DND-41 (cell line): ENCODE measurements at regions not wholly inside any gene's neighbourhood (a gene's known extent, or its start where the extent isn't known, plus 50 kb on each side); places are given as distances from the start of the nearest gene placed in this dataset.

ENCODE experiments used
- ATAC-seq: fragments of 200-7000 bp; cut with Tn5 transposase; 3 replicates; pipeline ENCODE4 v1.9.1; 2021; ENCODE audit warnings: low read depth; ENCODE audit not compliant: insufficient read depth
- DNase-seq: peaks from one replicate; pipeline ENCODE4 v3.0.0-alpha.2; 2020
- H2AFZ ChIP-seq: 2 replicates; pipeline ENCODE4 v1.6.0; 2012; ENCODE audit warnings: low read depth, low read length
- H3K27ac ChIP-seq: 2 replicates; pipeline ENCODE4 v1.5.1; 2012; ENCODE audit warnings: low read length, inconsistent platforms
- H3K27me3 ChIP-seq: fragments of 200-600 bp; sonication (generic); 2 replicates; pipeline ENCODE4 v1.6.0; 2012; ENCODE audit warnings: low read length, mild to moderate bottlenecking, inconsistent platforms; ENCODE audit not compliant: insufficient read depth, poor library complexity
- H3K36me3 ChIP-seq: 2 replicates; pipeline ENCODE4 v1.5.1; 2012; ENCODE audit warnings: low read length, inconsistent platforms; ENCODE audit not compliant: insufficient read depth
- H3K4me1 ChIP-seq: 2 replicates; pipeline ENCODE4 v1.5.1; 2012; ENCODE audit warnings: mild to moderate bottlenecking, low read length; ENCODE audit not compliant: insufficient read depth
- H3K4me2 ChIP-seq: 2 replicates; pipeline ENCODE4 v1.6.0; 2012; ENCODE audit warnings: mild to moderate bottlenecking, moderate library complexity, low read length, inconsistent platforms; ENCODE audit not compliant: insufficient read depth
- H3K4me3 ChIP-seq, 2 experiments: fragments of 200-600 bp in 1 of 2; shearing (Covaris generic) in 1 of 2; 2 replicates each; pipeline ENCODE4 v1.5.1; 2012 to 2016; ENCODE audit warnings: inconsistent platforms in 2 of 2, low read length in 2 of 2, mild to moderate bottlenecking in 2 of 2, low read depth in 1 of 2, moderate library complexity in 1 of 2
- H3K79me2 ChIP-seq: 2 replicates; pipeline ENCODE4 v1.6.0; 2012; ENCODE audit warnings: low read length, inconsistent platforms; ENCODE audit not compliant: insufficient read depth
- H3K9ac ChIP-seq: 2 replicates; pipeline ENCODE4 v1.6.0; 2012; ENCODE audit warnings: low read depth, mild to moderate bottlenecking, inconsistent platforms, low read length, moderate library complexity
- H3K9me3 ChIP-seq: 2 replicates; pipeline ENCODE4 v1.5.1; 2012; ENCODE audit warnings: low read length, moderate library complexity, mild to moderate bottlenecking, inconsistent platforms; ENCODE audit not compliant: insufficient read depth, severe bottlenecking
- H4K20me1 ChIP-seq: 2 replicates; pipeline ENCODE4 v1.6.0; 2012; ENCODE audit warnings: low read length; ENCODE audit not compliant: insufficient read depth
- EZH2 ChIP-seq: IDR thresholded peaks from 3 replicates; pipeline ENCODE4 v1.6.1; 2012; ENCODE audit warnings: borderline replicate concordance, low read depth, mild to moderate bottlenecking, moderate library complexity, low read length, inconsistent platforms; ENCODE audit not compliant: severe bottlenecking
- TF ChIP-seq, protein P1 (sequence below): IDR thresholded peaks from 2 replicates; pipeline ENCODE4 v1.5.1; 2012; ENCODE audit warnings: borderline replicate concordance, low read length, moderate library complexity, mild to moderate bottlenecking; ENCODE audit not compliant: poor library complexity, severe bottlenecking; ENCODE audit errors: extremely low read depth

DNA sequence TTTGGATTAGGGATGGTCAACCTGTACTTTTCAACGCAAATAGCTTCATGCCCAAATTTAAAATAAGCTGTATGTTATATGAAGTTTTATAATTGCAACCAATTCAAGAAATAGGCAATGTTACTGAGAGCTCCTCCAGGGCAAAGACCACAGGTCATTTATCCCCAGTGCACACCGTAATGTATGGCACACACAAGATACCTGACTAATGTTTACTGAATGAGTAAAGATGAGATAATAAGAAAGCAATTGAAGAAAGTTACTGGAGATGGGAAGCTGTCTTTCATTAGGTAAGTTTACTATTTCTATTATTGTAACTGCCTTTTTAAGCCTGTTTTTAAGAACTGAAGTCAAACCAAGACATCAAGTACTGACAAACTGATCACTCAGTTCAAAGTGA, 184.5 kb upstream of the VRK2 start:
- DNase-seq (no peak), ATAC-seq (no peak)
- Histone ChIP-seq H2AFZ (no peak overlapping the region), H3K9me3 (no peaks in the 10 kb centered on the region), H3K4me1 (no peaks in the 10 kb centered on the region), H3K27me3 (no peaks in the 10 kb centered on the region), H4K20me1 (no peaks in the 10 kb centered on the region), H3K36me3 (no peaks in the 10 kb centered on the region), H3K4me3 (no peak overlapping the region), H3K79me2 (no peaks in the 10 kb centered on the region), H3K4me2 (no peak overlapping the region), H3K9ac (no peak overlapping the region), H3K27ac (no peak overlapping the region)
- TF ChIP-seq, protein P1, sequence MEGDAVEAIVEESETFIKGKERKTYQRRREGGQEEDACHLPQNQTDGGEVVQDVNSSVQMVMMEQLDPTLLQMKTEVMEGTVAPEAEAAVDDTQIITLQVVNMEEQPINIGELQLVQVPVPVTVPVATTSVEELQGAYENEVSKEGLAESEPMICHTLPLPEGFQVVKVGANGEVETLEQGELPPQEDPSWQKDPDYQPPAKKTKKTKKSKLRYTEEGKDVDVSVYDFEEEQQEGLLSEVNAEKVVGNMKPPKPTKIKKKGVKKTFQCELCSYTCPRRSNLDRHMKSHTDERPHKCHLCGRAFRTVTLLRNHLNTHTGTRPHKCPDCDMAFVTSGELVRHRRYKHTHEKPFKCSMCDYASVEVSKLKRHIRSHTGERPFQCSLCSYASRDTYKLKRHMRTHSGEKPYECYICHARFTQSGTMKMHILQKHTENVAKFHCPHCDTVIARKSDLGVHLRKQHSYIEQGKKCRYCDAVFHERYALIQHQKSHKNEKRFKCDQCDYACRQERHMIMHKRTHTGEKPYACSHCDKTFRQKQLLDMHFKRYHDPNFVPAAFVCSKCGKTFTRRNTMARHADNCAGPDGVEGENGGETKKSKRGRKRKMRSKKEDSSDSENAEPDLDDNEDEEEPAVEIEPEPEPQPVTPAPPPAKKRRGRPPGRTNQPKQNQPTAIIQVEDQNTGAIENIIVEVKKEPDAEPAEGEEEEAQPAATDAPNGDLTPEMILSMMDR, result no peak
- TF ChIP-seq EZH2, result no peak

DNA sequence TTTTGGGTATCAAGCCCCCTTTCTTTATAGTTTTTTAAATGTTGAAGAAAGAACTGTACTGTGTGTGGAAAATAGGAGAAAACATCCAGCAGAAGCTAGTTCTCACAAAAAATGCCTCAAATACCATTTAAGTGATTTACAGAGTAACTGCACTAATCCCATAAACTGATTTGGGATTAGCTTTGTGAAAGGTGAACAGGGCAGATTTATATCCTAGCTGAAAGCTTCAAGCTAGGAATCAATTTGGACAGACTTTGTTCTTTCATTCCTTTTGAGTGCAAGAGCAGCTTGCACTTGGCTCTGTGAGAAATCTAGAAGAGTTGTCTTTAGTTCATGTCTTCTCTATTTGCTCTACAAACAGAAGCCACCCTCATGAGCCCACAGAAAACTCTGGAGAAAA, 183.9 kb upstream of the VRK2 start:
- no peaks in the 10 kb centered on the region for H3K9me3 ChIP-seq
- no peak overlapping the region for H3K9ac ChIP-seq
- no peak overlapping the region for H3K4me3 ChIP-seq
- H4K20me1 ChIP-seq, result no peaks in the 10 kb centered on the region
- H3K4me1 ChIP-seq, result no peaks in the 10 kb centered on the region
- H3K4me2 ChIP-seq, result no peak overlapping the region
- no peaks in the 10 kb centered on the region for H3K27me3 ChIP-seq
- ATAC-seq (no peak), DNase-seq (no peak)
- no peak overlapping the region for H3K27ac ChIP-seq
- no peak overlapping the region for H2AFZ ChIP-seq
- no peaks in the 10 kb centered on the region for H3K36me3 ChIP-seq
- TF ChIP-seq, protein P1, result no peak
- no peak for TF ChIP-seq EZH2
- no peaks in the 10 kb centered on the region for H3K79me2 ChIP-seq

DNA sequence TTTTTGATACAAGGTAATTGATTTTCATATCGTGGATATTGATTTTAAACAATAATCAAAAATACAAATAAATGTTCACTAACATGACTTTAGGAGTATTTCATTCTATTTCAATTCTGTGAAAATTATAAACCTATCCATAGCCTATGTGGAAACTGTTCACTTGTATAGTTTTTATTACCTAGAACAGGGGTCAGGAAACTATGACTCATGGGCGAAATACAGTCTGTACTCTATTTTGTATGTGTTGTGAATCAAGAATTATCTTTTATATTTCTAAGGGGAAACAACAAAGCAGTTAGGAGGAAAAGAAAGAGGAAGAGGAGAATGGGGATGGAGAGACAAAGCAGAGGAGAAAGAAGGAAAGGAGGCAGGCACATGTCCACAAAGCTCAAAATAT, 181.7 kb upstream of the VRK2 start:
- no peak overlapping the region for H3K9ac ChIP-seq
- TF ChIP-seq EZH2, result no peak
- TF ChIP-seq, protein P1, result no peak
- no peaks in the 10 kb centered on the region for H3K4me1 ChIP-seq
- H3K4me2 ChIP-seq, result no peak overlapping the region
- no peak overlapping the region for H2AFZ ChIP-seq
- no peaks in the 10 kb centered on the region for H3K36me3 ChIP-seq
- H3K9me3 ChIP-seq, result no peaks in the 10 kb centered on the region
- no peak for DNase-seq
- no peaks in the 10 kb centered on the region for H3K79me2 ChIP-seq
- H3K27ac ChIP-seq, result no peak overlapping the region
- H4K20me1 ChIP-seq, result no peaks in the 10 kb centered on the region
- no peaks in the 10 kb centered on the region for H3K27me3 ChIP-seq
- no peak overlapping the region for H3K4me3 ChIP-seq
- ATAC-seq, result no peak

DNA sequence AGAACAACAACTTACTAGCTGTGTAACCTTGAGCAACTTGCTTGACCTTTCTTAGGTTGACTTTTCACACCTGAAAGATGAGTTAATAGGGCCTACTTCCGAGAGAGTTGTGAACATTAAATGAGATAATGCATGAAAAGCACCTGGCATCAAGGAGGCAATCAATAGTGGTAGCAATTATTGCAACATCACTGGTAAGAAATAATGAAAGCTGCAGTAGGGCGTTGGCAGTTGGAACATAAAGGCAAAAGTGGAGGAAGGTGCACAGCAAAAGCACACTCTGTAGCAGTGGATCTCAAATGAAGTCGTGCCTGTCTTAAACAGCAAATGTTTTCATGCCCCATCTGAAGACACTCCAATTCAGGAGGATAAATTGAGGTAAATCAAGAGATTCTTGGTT, 178.9 kb upstream of the VRK2 start:
- Histone ChIP-seq H3K79me2 (no peaks in the 10 kb centered on the region), H3K27me3 (no peaks in the 10 kb centered on the region), H3K27ac (no peak overlapping the region), H3K4me2 (no peak overlapping the region), H4K20me1 (no peaks in the 10 kb centered on the region), H3K4me3 (no peak overlapping the region), H2AFZ (no peak overlapping the region), H3K9me3 (no peaks in the 10 kb centered on the region), H3K9ac (no peak overlapping the region), H3K4me1 (no peaks in the 10 kb centered on the region), H3K36me3 (no peaks in the 10 kb centered on the region)
- ATAC-seq, result no peak
- no peak for TF ChIP-seq EZH2
- TF ChIP-seq, protein P1, result no peak
- DNase-seq, result no peak
